RPMI8226 (cell line): ENCODE measurements at regions not wholly inside any gene's neighbourhood (a gene's known extent, or its start where the extent isn't known, plus 50 kb on each side); places are given as distances from the start of the nearest gene placed in this dataset.
"Not testable (repeated sequence)": the region's sequence is repeated elsewhere in the genome, so short reads cannot be mapped to it uniquely, and the experiment has no call there.

Source experiments
- DNase-seq: peaks from one replicate; pipeline ENCODE4 v3.0.0-alpha.2; 2015

GRCh38 chr7:106713452-106713851, 52.5 kb upstream of the CCDC71L start:
- DNase-seq = not testable (repeated sequence)

- DNase-seq = not testable (repeated sequence)
Observed at GRCh38 chr7:106714590-106715442, 53.9 kb upstream of the CCDC71L start.

- DNase-seq = no peak
Observed at GRCh38 chr7:106715730-106716129, 54.8 kb upstream of the CCDC71L start.

- DNase-seq = peak; percentile 33
Observed at GRCh38 chr7:106717254-106717954, 56.4 kb upstream of the CCDC71L start.

- DNase-seq = peak; percentile 96
Observed at GRCh38 chr7:106717955-106718871, 57.3 kb upstream of the CCDC71L start.

GRCh38 chr7:106720641-106721040, 59.7 kb upstream of the CCDC71L start:
- DNase-seq = no peak

- no peak for DNase-seq
Observed at GRCh38 chr7:106721816-106722785, 61.1 kb upstream of the CCDC71L start.

- DNase-seq = no peak
Observed at GRCh38 chr7:106723398-106723797, 62.4 kb upstream of the CCDC71L start.

- DNase-seq = no peak
Observed at GRCh38 chr7:106729720-106730385, 68.9 kb upstream of the CCDC71L start.

GRCh38 chr7:106731187-106731586, 70.2 kb upstream of the CCDC71L start:
- peak; percentile 96 for DNase-seq

GRCh38 chr7:106731646-106732444, 70.9 kb upstream of the CCDC71L start:
- DNase-seq = peak; percentile 24

GRCh38 chr7:106735637-106736036, 74.7 kb upstream of the CCDC71L start:
- no peak for DNase-seq

- DNase-seq = no peak
Observed at GRCh38 chr7:106736123-106736507, 75.2 kb upstream of the CCDC71L start.

- peak; percentile 87 for DNase-seq
Observed at GRCh38 chr7:106736508-106737201, 75.7 kb upstream of the CCDC71L start.

GRCh38 chr7:106737202-106737562, 76.2 kb upstream of the CCDC71L start:
- DNase-seq = peak; percentile 52

GRCh38 chr7:106740806-106741205, 79.8 kb upstream of the CCDC71L start:
- DNase-seq = no peak

GRCh38 chr7:106744563-106745091, 83.7 kb upstream of the CCDC71L start:
- no peak for DNase-seq

GRCh38 chr7:106747301-106747700, 86.3 kb upstream of the CCDC71L start:
- DNase-seq = not testable (repeated sequence)

GRCh38 chr7:106747804-106748203, 86.8 kb upstream of the CCDC71L start:
- DNase-seq = no peak

GRCh38 chr7:106749165-106749564, 88.2 kb upstream of the CCDC71L start:
- DNase-seq = no peak
